OCI-LY7 (cell line): ENCODE measurements at regions not wholly inside any gene's neighbourhood (a gene's known extent, or its start where the extent isn't known, plus 50 kb on each side); places are given as distances from the start of the nearest gene placed in this dataset.
"Not testable (repeated sequence)": the region's sequence is repeated elsewhere in the genome, so short reads cannot be mapped to it uniquely, and the experiment has no call there.

ENCODE experiments used
- EZH2phosphoT487 ChIP-seq: fragments of 200-600 bp; sonication (generic); IDR thresholded peaks from 2 replicates; pipeline ENCODE4 v1.6.1; 2018; ENCODE audit warnings: low read depth, borderline replicate concordance, mild to moderate bottlenecking, mixed run types, antibody characterized with exemption, low read length, moderate library complexity, mixed read lengths
- TF ChIP-seq, protein P1 (sequence below): fragments of 200-600 bp; sonication (generic); conservative IDR thresholded peaks from 2 replicates; pipeline ENCODE4 v1.5.1; 2014; ENCODE audit warnings: mild to moderate bottlenecking, antibody characterized with exemption, low read length, moderate library complexity, mixed read lengths

- TF ChIP-seq, protein P1, sequence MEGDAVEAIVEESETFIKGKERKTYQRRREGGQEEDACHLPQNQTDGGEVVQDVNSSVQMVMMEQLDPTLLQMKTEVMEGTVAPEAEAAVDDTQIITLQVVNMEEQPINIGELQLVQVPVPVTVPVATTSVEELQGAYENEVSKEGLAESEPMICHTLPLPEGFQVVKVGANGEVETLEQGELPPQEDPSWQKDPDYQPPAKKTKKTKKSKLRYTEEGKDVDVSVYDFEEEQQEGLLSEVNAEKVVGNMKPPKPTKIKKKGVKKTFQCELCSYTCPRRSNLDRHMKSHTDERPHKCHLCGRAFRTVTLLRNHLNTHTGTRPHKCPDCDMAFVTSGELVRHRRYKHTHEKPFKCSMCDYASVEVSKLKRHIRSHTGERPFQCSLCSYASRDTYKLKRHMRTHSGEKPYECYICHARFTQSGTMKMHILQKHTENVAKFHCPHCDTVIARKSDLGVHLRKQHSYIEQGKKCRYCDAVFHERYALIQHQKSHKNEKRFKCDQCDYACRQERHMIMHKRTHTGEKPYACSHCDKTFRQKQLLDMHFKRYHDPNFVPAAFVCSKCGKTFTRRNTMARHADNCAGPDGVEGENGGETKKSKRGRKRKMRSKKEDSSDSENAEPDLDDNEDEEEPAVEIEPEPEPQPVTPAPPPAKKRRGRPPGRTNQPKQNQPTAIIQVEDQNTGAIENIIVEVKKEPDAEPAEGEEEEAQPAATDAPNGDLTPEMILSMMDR = not testable (repeated sequence)
- not testable (repeated sequence) for TF ChIP-seq EZH2phosphoT487
Measured at GRCh38 chr2:87309785-87310184, 288.1 kb upstream of the PLGLB1 start.
